ENCODE measurements at regions not wholly inside any gene's neighbourhood (a gene's known extent, or its start where the extent isn't known, plus 50 kb on each side); places are given as distances from the start of the nearest gene placed in this dataset.
"Not testable (repeated sequence)": the region's sequence is repeated elsewhere in the genome, so short reads cannot be mapped to it uniquely, and the experiment has no call there.

DNA sequence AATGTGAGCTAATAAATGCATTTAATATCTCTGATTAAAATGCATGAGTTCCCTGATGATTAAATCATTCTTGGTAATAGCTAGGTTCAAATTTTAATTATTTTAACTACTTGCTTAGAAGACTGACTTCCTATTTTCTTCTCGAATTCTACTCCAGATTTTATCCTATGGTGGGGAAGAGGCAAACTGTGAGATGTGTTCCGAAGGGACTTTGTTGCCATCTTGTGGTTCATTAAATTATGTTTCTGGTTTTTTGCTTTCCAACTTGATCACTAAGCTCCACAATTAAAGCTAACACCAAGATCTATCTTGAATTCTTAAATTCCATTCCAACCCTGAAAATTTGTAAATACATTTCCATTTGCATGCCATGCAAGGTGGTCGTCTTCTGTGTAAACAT is 538.4 kb upstream of the PCDH20 start:
- DNase-seq: no peak

DNA sequence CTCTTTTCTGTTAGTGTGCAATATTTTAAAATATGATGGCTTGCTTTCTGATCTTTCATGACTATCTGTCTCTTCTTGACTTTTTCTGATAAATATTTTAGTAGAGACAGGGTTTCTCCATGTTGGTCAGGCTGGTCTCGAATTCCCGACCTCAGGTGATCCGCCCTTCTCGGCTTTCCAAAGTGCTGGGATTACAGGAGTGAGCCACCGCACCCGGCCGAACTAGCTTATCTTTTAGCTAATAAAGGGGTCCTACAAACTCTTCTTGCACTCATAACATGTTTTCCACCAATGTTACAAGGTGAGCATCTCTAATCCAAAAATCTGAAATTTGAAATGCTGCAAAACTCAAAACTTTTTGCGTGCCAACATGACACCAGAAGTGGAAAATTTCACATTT is 535.2 kb upstream of the PCDH20 start:
- DNase-seq: no peak

- DNase-seq: no peak
Measured at GRCh38 chr13:61944329-61944929, 528.8 kb upstream of the PCDH20 start.

- no peak for DNase-seq
Measured at GRCh38 chr13:61935710-61936109, 520.1 kb upstream of the PCDH20 start.

DNA sequence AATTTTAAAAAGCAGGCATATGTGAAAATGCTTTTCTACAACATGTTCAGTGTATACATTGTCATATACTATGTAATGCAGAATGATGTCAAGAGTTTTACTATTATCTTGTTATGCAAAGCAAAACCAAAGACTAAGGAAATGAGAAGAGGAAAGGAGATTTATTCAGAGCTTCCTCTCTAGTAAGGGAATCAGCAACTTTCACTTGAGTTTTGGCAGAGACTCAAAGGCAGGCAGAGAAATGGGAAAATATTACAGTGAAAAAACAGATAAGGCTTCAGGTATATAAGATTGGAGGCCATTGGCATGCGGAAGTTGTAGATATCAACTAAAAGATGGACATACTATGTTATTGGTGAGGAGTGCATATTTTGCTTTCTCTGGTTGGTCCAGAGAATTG is 512.0 kb upstream of the PCDH20 start:
- no peak for DNase-seq

GRCh38 chr13:61918841-61919240 is 503.2 kb upstream of the PCDH20 start:
- no peak for DNase-seq

DNA sequence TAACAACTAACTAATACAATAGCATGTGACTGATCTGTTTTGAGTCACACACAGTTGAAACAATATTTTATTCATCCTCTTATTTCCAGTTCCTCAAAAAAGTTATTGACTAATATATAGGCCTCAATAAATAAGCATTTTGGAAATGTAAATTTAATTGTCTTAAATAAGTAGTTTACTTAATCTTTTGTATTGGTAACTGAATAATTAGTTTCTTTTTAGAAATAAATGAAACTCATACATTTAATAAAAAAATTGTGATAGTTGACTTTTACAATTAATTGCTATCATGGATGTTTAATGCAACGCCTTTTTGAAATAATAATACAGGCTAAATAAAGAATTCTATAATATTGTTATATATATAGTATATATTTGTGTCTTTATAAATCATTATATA is 500.8 kb upstream of the PCDH20 start:
- DNase-seq: no peak

GRCh38 chr13:61913183-61913582 is 497.5 kb upstream of the PCDH20 start:
- DNase-seq: no peak

DNA sequence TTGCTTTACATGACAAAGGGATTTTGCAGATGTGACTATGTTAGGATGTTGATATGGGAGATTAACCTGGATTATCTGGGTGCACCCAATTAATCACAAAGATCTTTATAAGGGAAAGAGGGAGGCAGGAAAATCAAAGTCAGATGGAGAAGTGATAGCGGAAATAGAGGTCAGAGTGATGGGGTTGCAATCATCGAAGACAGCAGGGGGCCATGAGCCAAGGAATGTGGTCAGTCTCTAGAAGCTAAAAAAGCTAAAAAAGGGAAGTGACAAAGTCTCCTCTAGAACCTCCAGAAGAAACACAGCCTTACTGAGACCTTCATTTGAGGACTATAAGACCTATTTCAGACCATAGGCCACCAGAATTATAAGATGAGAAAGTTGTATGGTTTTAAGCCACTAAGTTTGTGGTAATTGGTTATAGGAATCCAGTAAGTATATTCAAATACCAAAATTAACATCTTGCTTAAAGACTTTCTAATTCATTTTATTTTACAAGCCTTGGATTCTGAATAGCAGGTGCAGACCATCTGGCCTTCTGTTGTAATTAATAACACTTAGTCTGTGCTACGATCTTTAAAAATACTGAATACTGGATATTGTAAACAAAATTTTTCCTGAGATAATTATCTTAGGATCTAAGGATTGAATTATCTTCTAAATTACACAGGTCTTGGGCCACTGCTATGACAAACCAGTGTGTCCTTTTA is 493.4 kb upstream of the PCDH20 start:
- DNase-seq: no peak

GRCh38 chr13:61905054-61905453 is 489.4 kb upstream of the PCDH20 start:
- no peak for DNase-seq

DNA sequence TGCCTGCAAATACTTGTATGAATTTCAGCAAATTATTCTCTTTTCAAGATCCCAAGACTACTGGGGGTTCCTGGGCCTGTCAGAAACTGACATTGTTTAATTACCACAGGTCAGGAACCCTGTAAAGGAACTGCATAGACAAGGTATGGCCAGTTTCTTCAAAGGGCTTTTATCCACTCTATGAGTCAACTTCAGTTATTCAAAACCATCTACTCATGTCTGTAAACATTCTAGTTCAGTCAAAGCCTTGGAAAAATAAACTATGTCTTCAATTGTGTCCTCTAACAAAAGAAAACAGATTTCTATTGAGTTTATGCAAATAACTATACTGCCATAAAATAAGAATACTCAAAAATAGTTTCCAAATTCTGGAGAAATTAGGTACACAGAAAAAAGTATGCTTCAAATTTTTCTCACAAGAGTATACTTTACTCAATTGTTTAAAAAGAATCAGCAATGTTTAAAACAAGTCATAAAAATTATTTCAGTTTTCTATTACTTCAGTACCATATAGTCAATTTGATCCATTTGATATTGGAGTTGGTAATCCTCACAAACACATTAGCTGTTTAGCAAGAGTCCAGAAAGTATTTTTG is 486.4 kb upstream of the PCDH20 start:
- DNase-seq: no peak

DNA sequence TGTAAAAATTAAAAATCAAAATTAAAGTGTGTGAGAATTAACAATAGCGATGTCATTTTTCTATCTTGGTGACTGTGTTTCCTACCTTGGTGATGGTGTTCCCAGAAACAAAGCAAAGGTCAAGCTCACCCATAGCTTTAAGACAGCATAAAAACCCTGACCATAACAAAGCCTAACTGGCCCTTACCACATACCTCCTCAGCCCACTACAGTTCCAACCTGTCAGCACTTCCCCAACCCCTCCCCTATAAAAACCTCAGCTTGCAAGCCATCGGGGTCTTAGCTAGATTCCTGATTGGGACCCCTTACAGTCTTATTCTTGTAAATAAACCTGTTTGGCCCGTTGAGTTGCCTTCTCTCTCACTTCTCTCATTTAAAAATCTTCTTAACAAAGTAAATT is 484.4 kb upstream of the PCDH20 start:
- DNase-seq: no peak

DNA sequence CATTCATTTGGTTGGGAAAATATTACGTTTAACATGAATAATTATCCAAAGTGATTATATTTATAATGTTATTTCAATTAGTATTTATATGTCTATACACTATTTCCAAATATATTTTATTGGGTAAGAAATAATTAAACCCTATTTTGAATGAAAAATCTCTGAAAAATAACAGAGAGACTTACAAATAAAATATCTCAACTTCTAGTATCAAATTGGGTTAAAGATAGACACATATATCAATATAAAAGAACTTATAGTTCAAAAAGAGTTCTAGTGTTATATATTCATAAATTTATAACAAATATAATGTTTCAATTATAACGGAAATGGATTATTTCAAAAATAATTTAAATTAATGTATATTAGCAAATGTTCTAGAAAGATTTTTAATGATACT is 482.6 kb upstream of the PCDH20 start:
- no peak for DNase-seq

DNA sequence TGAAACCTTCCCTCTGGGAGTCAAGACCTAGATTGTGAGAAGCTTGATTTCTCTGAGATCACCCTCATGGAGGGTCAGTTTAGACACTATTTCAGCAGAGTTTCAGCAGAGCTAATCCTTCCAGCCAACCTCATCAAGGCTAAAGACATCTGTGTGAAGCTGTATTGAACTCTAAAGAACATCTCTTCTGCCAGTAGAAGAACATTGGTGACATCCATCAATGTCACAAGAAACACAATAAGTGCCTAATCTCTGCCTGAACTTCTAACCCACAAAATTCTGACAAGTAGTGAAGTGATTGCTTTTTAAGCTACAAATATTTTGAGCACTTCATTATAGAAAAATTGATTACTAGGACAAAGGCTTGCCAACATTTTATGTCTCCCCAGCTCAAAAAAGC is 475.8 kb upstream of the PCDH20 start:
- DNase-seq: no peak

DNA sequence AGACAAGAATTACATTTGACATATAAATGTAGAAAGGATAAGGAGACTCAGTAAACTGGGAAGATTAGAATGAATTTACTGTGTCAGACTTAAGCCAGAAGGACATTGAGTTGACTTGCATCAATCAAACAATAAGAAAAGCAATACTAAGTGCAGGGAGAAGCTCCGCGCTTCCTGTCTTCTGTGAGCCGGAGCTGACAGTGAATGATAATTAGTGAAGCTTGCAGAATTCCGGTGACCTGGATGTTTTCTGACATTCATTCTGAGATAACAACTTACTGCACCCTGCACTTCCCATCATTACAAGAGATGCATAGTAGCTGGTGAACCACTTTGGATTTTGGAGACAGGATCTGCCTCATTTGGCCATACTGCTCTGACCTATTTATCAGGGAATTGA is 469.2 kb upstream of the PCDH20 start:
- no peak for DNase-seq

- DNase-seq: no peak
Measured at GRCh38 chr13:61880578-61881283, 465.1 kb upstream of the PCDH20 start.

- not testable (repeated sequence) for DNase-seq
Measured at GRCh38 chr13:61878565-61878964, 462.9 kb upstream of the PCDH20 start.

DNA sequence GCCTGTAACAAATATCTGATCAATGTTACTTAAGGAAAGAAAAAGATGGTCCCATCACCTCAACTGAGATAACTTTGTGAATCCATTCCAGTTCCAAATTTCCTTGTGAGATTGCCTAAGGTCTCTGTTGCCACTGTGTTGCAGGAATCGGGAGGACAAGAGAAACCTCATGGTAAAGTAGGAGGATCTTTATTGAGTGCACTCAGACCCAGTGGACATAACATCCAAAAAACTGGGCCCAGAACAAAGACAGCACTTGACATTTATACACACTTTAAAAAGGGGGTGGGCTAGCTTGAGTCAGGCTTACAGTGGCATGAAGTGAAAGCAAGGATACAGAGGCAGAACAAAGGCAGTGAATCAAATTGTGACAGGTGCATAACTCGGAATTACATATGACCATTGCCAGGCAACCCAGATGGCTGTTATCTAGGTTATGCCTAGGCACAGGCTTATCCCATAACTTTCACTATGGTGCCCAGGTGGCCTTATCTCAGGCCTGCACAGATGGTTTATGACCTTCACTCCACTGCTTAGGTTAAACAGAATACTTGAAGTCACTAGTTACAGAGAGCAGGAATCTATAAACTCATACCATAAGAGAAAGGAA is 459.4 kb upstream of the PCDH20 start:
- no peak for DNase-seq

- no peak for DNase-seq
Measured at GRCh38 chr13:61873717-61874116, 458.1 kb upstream of the PCDH20 start.

DNA sequence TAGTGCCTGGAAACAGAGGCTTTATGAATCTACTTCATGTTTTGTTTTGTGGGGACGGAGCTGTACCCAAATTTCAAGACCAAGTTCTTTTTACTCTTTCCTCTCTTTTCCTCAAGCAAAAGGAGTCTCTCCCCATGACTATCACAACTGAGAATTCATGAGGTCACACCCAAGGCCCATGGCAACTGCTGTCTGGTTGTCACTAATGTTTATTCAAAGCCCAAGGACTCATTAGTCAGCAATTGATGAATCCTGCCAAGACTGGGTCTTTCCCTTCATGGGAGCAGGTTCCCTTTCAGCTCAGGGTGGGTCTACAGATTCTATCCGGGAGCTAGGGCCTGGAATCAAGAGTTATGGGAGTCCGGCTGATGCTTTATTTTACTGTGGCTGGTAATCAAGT is 441.5 kb upstream of the PCDH20 start:
- DNase-seq: no peak

DNA sequence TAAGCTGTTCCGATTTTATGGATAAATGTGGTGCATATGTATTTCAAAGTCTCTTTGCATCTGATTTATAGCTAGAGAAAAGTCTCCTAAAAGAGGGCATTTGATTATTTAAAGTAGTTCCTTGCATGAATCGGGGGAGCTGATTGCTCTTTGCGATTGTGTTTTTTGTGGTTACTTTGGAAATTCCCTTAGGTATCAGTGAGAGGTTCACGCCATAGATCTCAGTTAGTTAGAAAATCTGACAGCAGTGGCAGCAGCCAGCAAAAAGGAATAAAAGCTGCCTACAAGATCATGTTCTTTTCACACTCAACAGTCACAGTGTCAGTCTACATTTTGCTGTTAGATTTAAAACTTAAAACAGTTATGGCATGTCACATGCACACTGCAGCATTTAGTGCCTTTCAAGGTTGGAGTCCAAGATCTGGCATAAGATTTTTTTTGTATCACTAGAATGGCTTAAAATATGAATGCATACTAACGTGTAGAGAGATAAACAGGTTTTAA is 436.5 kb upstream of the PCDH20 start:
- DNase-seq: no peak

DNA sequence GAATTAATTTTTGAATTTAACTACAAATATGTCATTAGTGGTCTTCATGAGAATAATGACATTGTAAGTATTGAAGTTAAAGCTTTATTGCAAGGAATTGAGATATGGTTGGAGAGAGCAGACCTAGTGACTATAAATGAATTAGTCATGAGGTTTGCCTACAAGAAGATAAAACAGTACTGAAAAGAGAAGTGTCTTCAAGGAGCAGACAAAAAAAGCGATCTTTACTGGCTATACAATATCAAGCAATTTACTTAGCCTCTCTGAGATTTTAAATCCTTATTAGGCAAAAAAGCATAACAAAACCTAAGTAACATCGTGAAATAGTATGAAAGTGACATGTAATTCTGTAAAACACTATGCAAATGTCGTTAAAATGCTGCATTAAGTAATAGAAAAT is 435.1 kb upstream of the PCDH20 start:
- DNase-seq: no peak

DNA sequence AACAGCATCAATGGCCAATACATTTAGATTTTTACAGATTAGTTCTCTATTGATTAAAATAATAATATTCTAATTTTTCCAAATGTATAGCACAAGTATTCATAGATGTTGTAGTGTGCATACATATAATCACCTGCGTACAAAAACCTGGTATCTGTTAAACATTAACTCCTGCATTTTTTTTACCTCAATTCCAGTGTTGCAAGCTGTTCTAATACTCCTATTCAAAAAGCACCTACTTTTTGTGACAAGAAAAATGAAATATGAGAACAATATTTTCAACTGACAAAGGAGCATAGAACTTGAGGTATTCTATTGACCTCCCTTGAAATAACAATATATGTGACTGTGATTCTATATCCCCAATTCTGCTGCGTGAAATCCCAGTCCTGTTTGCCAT is 422.9 kb upstream of the PCDH20 start:
- DNase-seq: no peak
